Caco-2 (cell line): ENCODE measurements at regions not wholly inside any gene's neighbourhood (a gene's known extent, or its start where the extent isn't known, plus 50 kb on each side); places are given as distances from the start of the nearest gene placed in this dataset.

Source experiments
- BruUV-seq: library from RNA; stranded (reverse); fragments of 400-500 nt; replicated peaks from 2 replicates; lab custom pipeline; 2021; lab: Mats Ljungman, UMichigan
- CTCF ChIA-PET: fragments of 300-600 bp; sonication (Branson Sonifier 250); formaldehyde crosslinking; loops from one replicate; lab custom pipeline; 2022; ENCODE audit warnings: antibody characterized with exemption; lab: Charles Lee
- POLR2A ChIA-PET: fragments of 300-600 bp; sonication (Branson Sonifier 250); formaldehyde crosslinking; loops from one replicate; lab custom pipeline; 2022; ENCODE audit warnings: antibody characterized with exemption; lab: Charles Lee
- DNase-seq, 2 experiments: peaks; one replicate each; pipeline versions ENCODE4 v3.0.0 to v3.0.0-alpha.2; 2020 to 2022
- H3K27me3 ChIP-seq: replicated peaks from 2 replicates; pipeline ENCODE4 v1.6.0; 2011; ENCODE audit warnings: low read length; ENCODE audit not compliant: control insufficient read depth, insufficient read depth
- H3K36me3 ChIP-seq: 2 replicates; pipeline ENCODE4 v1.5.1; 2011; ENCODE audit warnings: low read length; ENCODE audit not compliant: control insufficient read depth, insufficient read depth
- H3K4me1 ChIP-seq: fragments of 250-450 bp; sonication (Bioruptor Pico); 2 replicates; pipeline ENCODE4 v1.5.1; 2020; ENCODE audit warnings: mild to moderate bottlenecking
- H3K4me3 ChIP-seq: 2 replicates; pipeline ENCODE4 v1.5.1; 2011; ENCODE audit warnings: low read depth, mild to moderate bottlenecking, control low read depth, low read length
- H3K9me3 ChIP-seq: fragments of 250-450 bp; sonication (Bioruptor Pico); 2 replicates; pipeline ENCODE4 v1.5.1; 2020; ENCODE audit warnings: mild to moderate bottlenecking, moderate library complexity
- H3K27ac Mint-ChIP-seq: one replicate; pipeline ENCODE4 v1.8.0; 2022; ENCODE audit warnings: mixed read lengths; ENCODE audit not compliant: unreplicated experiment
- H3K27me3 Mint-ChIP-seq: one replicate; pipeline ENCODE4 v1.8.0; 2022; ENCODE audit warnings: mixed read lengths; ENCODE audit not compliant: insufficient read depth, unreplicated experiment
- H3K36me3 Mint-ChIP-seq: one replicate; pipeline ENCODE4 v1.8.0; 2022; ENCODE audit warnings: mild to moderate bottlenecking, mixed read lengths; ENCODE audit not compliant: insufficient read depth, unreplicated experiment
- H3K4me1 Mint-ChIP-seq: one replicate; pipeline ENCODE4 v1.8.0; 2022; ENCODE audit warnings: low read depth, mixed read lengths; ENCODE audit not compliant: unreplicated experiment
- H3K4me3 Mint-ChIP-seq: one replicate; pipeline ENCODE4 v1.8.0; 2022; ENCODE audit warnings: mild to moderate bottlenecking, moderate library complexity, mixed read lengths; ENCODE audit not compliant: unreplicated experiment
- H3K9me3 Mint-ChIP-seq: one replicate; pipeline ENCODE4 v1.8.0; 2022; ENCODE audit warnings: mixed read lengths; ENCODE audit not compliant: unreplicated experiment
- CTCF ChIP-seq, 2 experiments: fragments of 200-600 bp in 1 of 2; IDR thresholded peaks; 1 replicate in 1 of 2; 2 replicates in 1 of 2; pipeline versions ENCODE4 v1.5.1 to v1.8.0; 2011 to 2022; ENCODE audit warnings: antibody characterized with exemption in 1 of 2, control low read depth in 1 of 2, inconsistent platforms in 1 of 2, low read depth in 1 of 2, low read length in 1 of 2, mild to moderate bottlenecking in 1 of 2, moderate library complexity in 1 of 2; ENCODE audit not compliant: insufficient read depth in 1 of 2, severe bottlenecking in 1 of 2, unreplicated experiment in 1 of 2
- intact Hi-C: fragments of 100-400 bp; cut with micrococcal nuclease; formaldehyde crosslinking; loops from one replicate; pipeline ENCODE4 v1.10.0; 2022; ENCODE audit not compliant: unreplicated experiment

GRCh38 chr22:48609279-48609865, 1218.3 kb downstream of the BRD1 start:
- H3K4me3 Mint-ChIP-seq = no peak overlapping the region
- intact Hi-C loops = no loop called here
- ChIA-PET POLR2A (no interaction called here), CTCF (no interaction called here)
- Histone ChIP-seq H3K9me3 (no peaks in the 10 kb centered on the region), H3K27me3 (no peaks in the 10 kb centered on the region), H3K36me3 (no peaks in the 10 kb centered on the region), H3K4me3 (no peak overlapping the region), H3K4me1 (no peaks in the 10 kb centered on the region)
- no peak overlapping the region for H3K27ac Mint-ChIP-seq
- BruUV-seq = no TSS peak
- no peak for TF ChIP-seq CTCF (IDR thresholded peaks at IDR 0.05; ENCODE audit: insufficient read depth in 1 of 2, low read depth in 1 of 2, low read length in 1 of 2, severe bottlenecking in 1 of 2, unreplicated experiment in 1 of 2)
- H3K9me3 Mint-ChIP-seq = peaks cover 13% of the 10 kb centered on the region
- no peak for DNase-seq
- peaks cover 8% of the 10 kb centered on the region for H3K27me3 Mint-ChIP-seq
- no peaks in the 10 kb centered on the region for H3K4me1 Mint-ChIP-seq
- H3K36me3 Mint-ChIP-seq = peaks cover 4% of the 10 kb centered on the region

GRCh38 chr22:48607901-48608662, 1219.6 kb downstream of the BRD1 start:
- Mint-ChIP-seq H3K4me1 (no peaks in the 10 kb centered on the region), H3K36me3 (peaks cover 4% of the 10 kb centered on the region), H3K27ac (no peak overlapping the region), H3K27me3 (peaks cover 4% of the 10 kb centered on the region), H3K4me3 (no peak overlapping the region), H3K9me3 (peaks cover 14% of the 10 kb centered on the region)
- intact Hi-C loops = no loop called here
- Histone ChIP-seq H3K36me3 (no peaks in the 10 kb centered on the region), H3K27me3 (no peaks in the 10 kb centered on the region), H3K4me3 (no peak overlapping the region), H3K4me1 (no peaks in the 10 kb centered on the region), H3K9me3 (no peaks in the 10 kb centered on the region)
- BruUV-seq = no TSS peak
- ChIA-PET POLR2A (no interaction called here), CTCF (no interaction called here)
- no peak for TF ChIP-seq CTCF (IDR thresholded peaks at IDR 0.05; ENCODE audit: insufficient read depth in 1 of 2, low read depth in 1 of 2, low read length in 1 of 2, severe bottlenecking in 1 of 2, unreplicated experiment in 1 of 2)
- DNase-seq = no peak

- no TSS peak for BruUV-seq
- Mint-ChIP-seq H3K27me3 (peaks cover 3% of the 10 kb centered on the region), H3K4me1 (no peaks in the 10 kb centered on the region), H3K4me3 (no peak overlapping the region), H3K36me3 (peaks cover 4% of the 10 kb centered on the region), H3K27ac (no peak overlapping the region), H3K9me3 (peaks cover 14% of the 10 kb centered on the region)
- no peaks in the 10 kb centered on the region for H3K27me3 ChIP-seq
- H3K4me1 ChIP-seq = no peaks in the 10 kb centered on the region
- no peak for TF ChIP-seq CTCF (IDR thresholded peaks at IDR 0.05; ENCODE audit: insufficient read depth in 1 of 2, low read depth in 1 of 2, low read length in 1 of 2, severe bottlenecking in 1 of 2, unreplicated experiment in 1 of 2)
- ChIA-PET CTCF (no interaction called here), POLR2A (no interaction called here)
- no peak overlapping the region for H3K4me3 ChIP-seq
- no peak for DNase-seq
- intact Hi-C loops = no loop called here
- no peaks in the 10 kb centered on the region for H3K9me3 ChIP-seq
- H3K36me3 ChIP-seq = no peaks in the 10 kb centered on the region
Observed at GRCh38 chr22:48606684-48607307, 1220.9 kb downstream of the BRD1 start.
